ENCODE measurements at regions not wholly inside any gene's neighbourhood (a gene's known extent, or its start where the extent isn't known, plus 50 kb on each side); places are given as distances from the start of the nearest gene placed in this dataset.

DNA sequence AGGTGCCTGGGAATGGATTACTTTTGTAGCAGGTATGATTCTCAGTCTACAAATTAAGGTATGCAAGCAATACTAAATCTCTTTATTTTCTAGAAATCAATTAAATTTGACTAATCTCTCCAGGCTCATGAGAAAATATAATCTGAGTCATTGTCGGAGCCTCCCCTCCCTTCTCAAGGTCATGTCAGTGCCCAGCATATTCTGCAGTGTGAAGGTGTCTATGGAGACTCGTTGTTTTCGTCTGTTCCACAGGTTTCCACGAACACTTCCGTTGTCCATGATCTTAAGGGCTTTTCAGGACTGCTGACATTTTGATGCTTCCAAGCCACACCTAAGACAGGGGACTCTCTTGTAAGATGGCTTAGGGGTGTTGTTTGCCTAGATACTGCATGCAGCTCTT, 56.6 kb upstream of the SCOC start:
- H3K27me3 ChIP-seq (ENCODE audit: control insufficient read depth, insufficient read depth, low read length), result no peaks in the 10 kb centered on the region
- no peaks in the 10 kb centered on the region for H3K4me1 ChIP-seq (ENCODE audit: control insufficient read depth, insufficient read depth, low read length)
- H3K36me3 ChIP-seq (ENCODE audit: control insufficient read depth, insufficient read depth, low read length), result no peaks in the 10 kb centered on the region
- no peak overlapping the region for H3K4me3 ChIP-seq (ENCODE audit: low read length)
- H3K9ac ChIP-seq (ENCODE audit: low read length), result no peak overlapping the region
- no peaks in the 10 kb centered on the region for H3K9me3 ChIP-seq (ENCODE audit: control insufficient read depth, low read length)

DNA sequence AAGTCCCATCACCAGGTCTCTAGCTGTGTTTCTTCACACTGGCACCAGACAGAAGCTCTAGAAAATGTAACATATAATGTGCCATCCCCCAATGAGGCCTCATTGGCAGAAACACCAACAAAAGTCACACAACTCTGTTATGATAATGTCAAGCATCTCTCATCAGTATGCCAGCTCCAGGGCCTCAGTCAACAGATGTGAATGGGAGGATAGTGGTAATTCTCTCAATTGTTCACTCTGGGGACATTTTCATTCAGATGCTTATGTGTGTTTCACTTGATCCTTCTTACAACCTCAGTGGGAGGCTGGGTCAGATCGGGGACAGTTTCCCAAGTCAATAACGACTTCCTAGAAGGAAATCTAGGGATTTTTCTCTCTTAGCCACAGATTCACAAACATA, 57.5 kb upstream of the SCOC start:
- H3K9ac ChIP-seq (ENCODE audit: low read length), result no peak overlapping the region

DNA sequence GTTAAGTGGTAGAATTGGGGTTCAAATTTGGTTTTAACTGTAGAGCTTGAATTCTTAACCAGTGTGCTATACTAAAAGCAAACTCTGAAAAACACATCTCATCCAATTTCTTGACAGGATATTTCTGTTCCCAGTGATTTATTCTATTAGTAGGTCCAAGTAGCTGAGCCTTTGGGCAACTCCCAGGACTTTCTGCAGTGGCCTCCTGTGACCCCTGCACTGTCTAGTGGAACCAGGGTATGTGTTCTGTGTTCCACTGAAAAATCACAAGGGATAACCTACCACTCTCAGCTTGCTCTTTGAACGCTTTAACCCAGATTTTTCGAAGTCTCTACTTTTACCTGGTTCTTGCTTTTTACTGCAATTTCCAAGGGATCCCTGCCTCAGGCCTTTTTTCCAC, 58.0 kb upstream of the SCOC start:
- Histone ChIP-seq H3K36me3 (ENCODE audit: control insufficient read depth, insufficient read depth, low read length) (no peaks in the 10 kb centered on the region), H3K4me3 (ENCODE audit: low read length) (no peak overlapping the region), H3K9ac (ENCODE audit: low read length) (no peak overlapping the region), H3K4me1 (ENCODE audit: control insufficient read depth, insufficient read depth, low read length) (no peaks in the 10 kb centered on the region), H3K27me3 (ENCODE audit: control insufficient read depth, insufficient read depth, low read length) (no peaks in the 10 kb centered on the region), H3K9me3 (ENCODE audit: control insufficient read depth, low read length) (no peaks in the 10 kb centered on the region)

More for the DNA sequence above, 57.5 kb upstream of the SCOC start:
- no peaks in the 10 kb centered on the region for H3K27me3 ChIP-seq (ENCODE audit: control insufficient read depth, insufficient read depth, low read length)
- no peaks in the 10 kb centered on the region for H3K36me3 ChIP-seq (ENCODE audit: control insufficient read depth, insufficient read depth, low read length)
- H3K4me1 ChIP-seq (ENCODE audit: control insufficient read depth, insufficient read depth, low read length), result no peaks in the 10 kb centered on the region
- no peak overlapping the region for H3K4me3 ChIP-seq (ENCODE audit: low read length)
- H3K9me3 ChIP-seq (ENCODE audit: control insufficient read depth, low read length), result no peaks in the 10 kb centered on the region

DNA sequence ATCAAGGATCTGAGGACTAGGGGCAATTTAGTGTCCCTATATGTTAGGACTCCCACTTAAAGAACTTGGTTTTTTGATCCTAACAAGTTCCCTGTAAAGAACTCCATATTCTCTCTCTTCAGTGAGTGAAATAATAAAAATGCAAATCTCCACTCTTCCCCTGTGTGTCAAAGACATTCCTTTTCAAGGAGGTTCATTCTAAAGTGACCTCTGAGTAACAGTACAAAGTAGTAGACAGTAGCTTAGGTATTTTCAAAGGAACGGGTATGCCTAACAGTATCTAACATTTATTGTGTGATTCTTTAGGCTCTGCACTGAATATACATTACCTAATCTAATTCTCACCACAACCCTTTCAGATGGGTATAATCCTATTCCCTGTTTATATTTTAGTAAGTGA, 58.4 kb upstream of the SCOC start:
- Histone ChIP-seq H3K27me3 (ENCODE audit: control insufficient read depth, insufficient read depth, low read length) (no peaks in the 10 kb centered on the region), H3K4me1 (ENCODE audit: control insufficient read depth, insufficient read depth, low read length) (no peaks in the 10 kb centered on the region), H3K9me3 (ENCODE audit: control insufficient read depth, low read length) (no peaks in the 10 kb centered on the region), H3K9ac (ENCODE audit: low read length) (no peak overlapping the region), H3K36me3 (ENCODE audit: control insufficient read depth, insufficient read depth, low read length) (no peaks in the 10 kb centered on the region), H3K4me3 (ENCODE audit: low read length) (no peak overlapping the region)

DNA sequence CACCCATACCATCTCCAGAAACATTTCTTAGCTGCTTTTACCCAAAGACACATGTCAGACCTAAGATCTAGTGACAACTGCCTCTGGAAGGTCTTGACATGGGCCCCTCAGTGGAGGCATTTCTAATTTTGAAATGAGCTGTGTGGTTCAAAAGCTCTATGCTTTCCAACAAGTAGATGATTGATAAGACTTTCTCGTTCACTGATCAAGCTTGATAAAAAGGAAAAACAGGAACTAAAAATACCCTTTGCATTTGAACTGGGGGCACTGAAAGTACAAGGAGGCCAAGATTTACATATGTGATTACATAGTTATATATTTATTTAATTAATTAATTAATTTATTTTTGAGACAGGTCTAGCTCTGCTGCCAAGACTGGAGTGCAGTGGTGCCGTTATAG, 61.3 kb upstream of the SCOC start:
- no peak overlapping the region for H3K4me3 ChIP-seq (ENCODE audit: low read length)
- no peaks in the 10 kb centered on the region for H3K9me3 ChIP-seq (ENCODE audit: control insufficient read depth, low read length)
- no peaks in the 10 kb centered on the region for H3K27me3 ChIP-seq (ENCODE audit: control insufficient read depth, insufficient read depth, low read length)
- H3K36me3 ChIP-seq (ENCODE audit: control insufficient read depth, insufficient read depth, low read length), result no peaks in the 10 kb centered on the region
- no peak overlapping the region for H3K9ac ChIP-seq (ENCODE audit: low read length)
- peaks cover 9% of the 10 kb centered on the region for H3K4me1 ChIP-seq (ENCODE audit: control insufficient read depth, insufficient read depth, low read length)

DNA sequence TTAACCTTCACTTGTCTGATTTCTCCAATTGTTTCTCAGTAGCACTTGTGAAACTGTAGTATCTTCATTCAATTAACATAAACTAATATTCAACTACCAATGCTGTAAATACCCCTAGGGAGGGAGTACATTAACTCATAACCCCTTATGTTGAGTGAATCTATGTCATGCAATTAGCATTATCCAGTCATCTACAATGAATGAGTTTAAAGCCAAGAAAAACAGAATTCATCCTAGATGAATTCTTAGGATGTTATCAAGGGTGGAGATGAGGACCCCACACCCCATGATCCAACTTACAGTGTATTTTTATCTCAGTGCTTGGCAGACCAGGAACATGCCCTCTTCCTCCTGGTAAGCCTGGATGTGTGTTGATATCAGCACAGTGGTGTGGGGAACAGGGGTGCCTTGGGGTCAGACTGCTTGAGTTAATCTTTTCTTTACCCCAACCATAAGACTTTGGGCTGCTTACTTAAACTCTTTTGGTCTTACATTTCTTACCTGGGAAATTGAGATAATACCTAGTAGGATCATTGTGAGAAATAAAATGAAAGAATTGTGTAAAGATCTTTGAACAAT, 62.1 kb upstream of the SCOC start:
- H3K4me3 ChIP-seq (ENCODE audit: low read length), result no peak overlapping the region
- H3K27me3 ChIP-seq (ENCODE audit: control insufficient read depth, insufficient read depth, low read length), result no peaks in the 10 kb centered on the region
- H3K9ac ChIP-seq (ENCODE audit: low read length), result no peak overlapping the region
- H3K36me3 ChIP-seq (ENCODE audit: control insufficient read depth, insufficient read depth, low read length), result no peaks in the 10 kb centered on the region
- peaks cover 9% of the 10 kb centered on the region for H3K4me1 ChIP-seq (ENCODE audit: control insufficient read depth, insufficient read depth, low read length)
- no peaks in the 10 kb centered on the region for H3K9me3 ChIP-seq (ENCODE audit: control insufficient read depth, low read length)

DNA sequence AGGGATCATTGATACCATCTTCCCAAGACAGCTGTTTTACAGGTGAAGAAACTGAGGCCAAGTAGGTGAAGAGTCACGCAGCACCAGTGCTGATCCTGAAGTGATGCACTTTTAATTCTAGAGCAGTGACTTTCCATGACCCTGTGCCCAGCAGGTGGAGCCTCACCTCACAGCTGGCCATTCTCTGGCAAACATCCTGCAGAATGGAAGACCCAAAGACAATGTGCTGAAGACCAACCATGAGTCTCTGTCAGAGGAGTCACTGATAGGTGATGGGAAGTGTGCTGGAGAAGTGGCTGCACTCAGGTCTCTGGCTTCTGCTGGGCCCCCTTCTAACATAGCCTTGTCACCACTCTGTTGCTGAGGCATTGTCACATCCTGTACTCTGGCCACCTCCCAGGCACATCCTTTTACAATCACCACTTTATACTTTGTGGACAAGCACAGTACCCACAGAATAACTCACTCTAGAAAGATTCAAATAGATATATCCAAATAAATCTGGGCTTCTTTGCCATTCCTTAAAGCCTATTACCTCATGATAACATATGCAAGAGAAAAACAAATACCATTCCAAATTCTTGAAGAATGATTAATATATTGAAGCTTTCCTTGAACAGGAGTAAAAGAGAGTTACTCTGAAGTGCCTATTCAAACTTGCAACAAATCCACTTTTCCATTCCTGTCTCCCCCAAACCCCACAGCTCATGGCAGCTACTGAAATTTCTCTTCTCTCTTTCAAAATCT, 64.1 kb upstream of the SCOC start:
- peaks cover 23% of the 10 kb centered on the region for H3K4me1 ChIP-seq (ENCODE audit: control insufficient read depth, insufficient read depth, low read length)
- no peak overlapping the region for H3K9ac ChIP-seq (ENCODE audit: low read length)
- no peaks in the 10 kb centered on the region for H3K9me3 ChIP-seq (ENCODE audit: control insufficient read depth, low read length)
- H3K36me3 ChIP-seq (ENCODE audit: control insufficient read depth, insufficient read depth, low read length), result no peaks in the 10 kb centered on the region
- H3K27me3 ChIP-seq (ENCODE audit: control insufficient read depth, insufficient read depth, low read length), result no peaks in the 10 kb centered on the region
- no peak overlapping the region for H3K4me3 ChIP-seq (ENCODE audit: low read length)

DNA sequence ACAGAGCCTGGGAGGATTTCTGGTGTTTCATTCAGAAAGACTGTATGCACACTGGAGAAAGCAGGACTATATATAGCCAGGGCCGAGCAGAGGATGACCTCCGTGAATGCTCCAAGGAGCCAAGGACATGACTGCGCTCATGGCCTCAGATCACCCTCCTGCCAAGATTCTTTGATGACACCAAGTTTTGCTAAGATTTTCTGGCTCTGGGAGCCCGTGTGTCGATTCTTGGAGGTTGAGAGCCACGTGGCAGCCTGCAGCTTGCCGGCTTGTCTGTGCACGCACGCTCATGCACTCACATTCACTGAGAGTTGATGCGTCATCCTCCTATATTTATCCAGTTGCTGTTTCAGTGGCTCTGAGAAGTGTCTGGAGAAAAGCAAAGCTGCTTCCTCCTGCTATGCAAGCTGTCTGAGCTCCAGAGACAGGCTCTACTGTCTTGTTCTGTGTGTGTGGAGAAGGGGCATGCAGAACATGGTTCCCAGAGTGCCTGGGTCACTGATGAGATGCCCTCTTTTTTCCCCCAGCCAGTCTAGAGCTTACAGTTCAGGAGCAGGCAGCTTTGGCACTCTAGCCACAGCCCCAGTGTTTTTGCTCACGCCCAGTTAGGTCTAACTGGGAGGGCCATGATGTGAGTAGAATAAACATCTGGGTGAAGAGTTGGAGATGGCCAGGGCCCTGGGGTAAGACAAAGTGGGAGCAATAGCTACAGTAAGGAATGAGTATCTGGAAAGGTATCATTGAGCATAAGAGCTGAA, 64.9 kb upstream of the SCOC start:
- H3K36me3 ChIP-seq (ENCODE audit: control insufficient read depth, insufficient read depth, low read length), result no peaks in the 10 kb centered on the region
- no peak overlapping the region for H3K9ac ChIP-seq (ENCODE audit: low read length)
- no peak overlapping the region for H3K4me3 ChIP-seq (ENCODE audit: low read length)

DNA sequence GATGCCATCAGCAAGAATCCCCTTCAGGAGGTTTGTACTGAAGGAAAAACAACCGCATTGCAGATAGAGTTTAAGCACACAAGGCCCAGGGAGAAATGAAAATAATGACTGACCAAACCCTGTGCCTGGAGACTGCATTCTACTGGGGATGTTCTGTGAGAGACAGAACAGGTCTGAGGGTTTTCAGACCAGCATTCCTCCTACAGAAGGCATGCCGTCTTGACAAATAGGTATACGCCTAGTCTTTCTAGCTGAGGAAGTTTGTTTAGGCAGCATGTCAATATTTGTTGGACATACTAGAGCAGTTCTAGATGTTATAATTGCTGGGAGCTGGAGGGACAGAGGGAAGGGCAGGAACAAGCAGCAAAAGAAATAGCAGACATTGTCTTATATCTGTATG, 68.4 kb upstream of the SCOC start:
- peaks cover 27% of the 10 kb centered on the region for H3K4me1 ChIP-seq (ENCODE audit: control insufficient read depth, insufficient read depth, low read length)
- H3K9me3 ChIP-seq (ENCODE audit: control insufficient read depth, low read length), result no peaks in the 10 kb centered on the region
- H3K27me3 ChIP-seq (ENCODE audit: control insufficient read depth, insufficient read depth, low read length), result no peaks in the 10 kb centered on the region
- H3K4me3 ChIP-seq (ENCODE audit: low read length), result no peak overlapping the region
- no peaks in the 10 kb centered on the region for H3K36me3 ChIP-seq (ENCODE audit: control insufficient read depth, insufficient read depth, low read length)
- H3K9ac ChIP-seq (ENCODE audit: low read length), result no peak overlapping the region

More for the DNA sequence above, 64.9 kb upstream of the SCOC start:
- H3K9me3 ChIP-seq (ENCODE audit: control insufficient read depth, low read length), result no peaks in the 10 kb centered on the region
- peaks cover 27% of the 10 kb centered on the region for H3K4me1 ChIP-seq (ENCODE audit: control insufficient read depth, insufficient read depth, low read length)
- H3K27me3 ChIP-seq (ENCODE audit: control insufficient read depth, insufficient read depth, low read length), result no peaks in the 10 kb centered on the region

DNA sequence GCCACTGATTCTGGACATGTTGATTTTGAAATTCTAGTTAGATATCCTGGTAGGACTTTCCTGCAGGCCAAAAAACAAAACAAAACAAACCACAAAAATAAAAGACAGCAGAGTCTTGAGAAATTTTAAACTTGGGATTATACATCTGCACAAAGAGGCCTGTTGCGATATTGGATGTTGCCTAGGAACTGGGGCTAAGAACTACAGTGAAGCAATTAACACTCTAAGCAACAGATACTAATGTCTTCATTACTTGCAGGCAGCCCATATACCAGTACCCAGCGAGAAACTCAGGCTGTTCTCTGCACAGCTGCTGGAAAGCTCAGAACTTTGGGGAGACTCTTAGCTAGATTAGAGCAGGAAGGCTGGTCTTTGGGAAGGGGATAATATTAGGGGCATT, 69.1 kb upstream of the SCOC start:
- Histone ChIP-seq H3K9ac (ENCODE audit: low read length) (no peak overlapping the region), H3K4me1 (ENCODE audit: control insufficient read depth, insufficient read depth, low read length) (peaks cover 27% of the 10 kb centered on the region), H3K36me3 (ENCODE audit: control insufficient read depth, insufficient read depth, low read length) (no peaks in the 10 kb centered on the region), H3K4me3 (ENCODE audit: low read length) (no peak overlapping the region), H3K9me3 (ENCODE audit: control insufficient read depth, low read length) (no peaks in the 10 kb centered on the region), H3K27me3 (ENCODE audit: control insufficient read depth, insufficient read depth, low read length) (no peaks in the 10 kb centered on the region)

DNA sequence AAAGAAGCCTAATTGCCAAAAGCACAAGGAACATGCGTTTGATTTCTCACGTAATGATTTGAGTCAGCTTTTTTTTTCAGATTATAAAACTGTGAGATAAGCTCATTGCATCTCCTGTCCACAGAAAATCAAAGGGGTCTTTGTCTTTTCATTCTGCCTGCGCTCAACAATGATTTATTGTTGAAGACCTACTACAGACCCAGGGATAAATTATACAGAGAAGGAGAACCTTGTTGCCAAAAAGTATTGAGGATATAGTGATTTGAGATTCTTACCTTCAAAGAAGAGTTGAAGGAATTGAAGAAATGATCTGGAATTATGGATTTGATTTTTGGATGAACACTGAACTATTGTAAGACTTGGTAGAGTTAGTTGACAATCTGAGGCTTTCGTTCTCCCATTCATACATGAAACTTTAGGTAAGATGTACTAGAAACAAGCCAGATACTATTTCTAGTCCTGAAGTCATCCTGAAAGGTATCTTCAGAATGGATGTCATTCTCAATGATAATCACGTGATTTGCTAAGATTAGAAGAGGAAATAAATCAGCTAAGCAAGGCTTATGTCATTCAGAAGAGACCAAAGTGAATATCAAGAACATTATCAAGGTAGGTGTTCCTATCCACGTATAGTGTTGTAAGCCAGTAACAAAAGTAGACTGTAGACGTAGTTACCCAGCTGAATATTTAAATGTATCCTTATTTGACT, 71.1 kb upstream of the SCOC start:
- Histone ChIP-seq H3K27me3 (ENCODE audit: control insufficient read depth, insufficient read depth, low read length) (no peaks in the 10 kb centered on the region), H3K36me3 (ENCODE audit: control insufficient read depth, insufficient read depth, low read length) (no peaks in the 10 kb centered on the region), H3K4me1 (ENCODE audit: control insufficient read depth, insufficient read depth, low read length) (peaks cover 27% of the 10 kb centered on the region), H3K4me3 (ENCODE audit: low read length) (no peak overlapping the region), H3K9ac (ENCODE audit: low read length) (no peak overlapping the region), H3K9me3 (ENCODE audit: control insufficient read depth, low read length) (no peaks in the 10 kb centered on the region)
